Osteocyte (in vitro differentiated cells): ENCODE measurements at regions not wholly inside any gene's neighbourhood (a gene's known extent, or its start where the extent isn't known, plus 50 kb on each side); places are given as distances from the start of the nearest gene placed in this dataset.

ENCODE experiments used
- DNase-seq: peaks from one replicate; pipeline ENCODE4 v3.0.0; 2021; ENCODE audit warnings: mixed read lengths; ENCODE audit not compliant: unreplicated experiment; ENCODE audit errors: extremely low spot score
- H3K27ac Mint-ChIP-seq: one replicate; pipeline ENCODE4 v1.8.0; 2021; ENCODE audit warnings: mild to moderate bottlenecking, mixed read lengths; ENCODE audit not compliant: unreplicated experiment
- H3K27me3 Mint-ChIP-seq: one replicate; pipeline ENCODE4 v1.8.0; 2021; ENCODE audit warnings: mixed read lengths; ENCODE audit not compliant: unreplicated experiment
- H3K36me3 Mint-ChIP-seq: one replicate; pipeline ENCODE4 v1.8.0; 2021; ENCODE audit warnings: mixed read lengths; ENCODE audit not compliant: unreplicated experiment
- H3K4me1 Mint-ChIP-seq: one replicate; pipeline ENCODE4 v1.8.0; 2021; ENCODE audit warnings: mixed read lengths; ENCODE audit not compliant: unreplicated experiment
- H3K4me3 Mint-ChIP-seq: one replicate; pipeline ENCODE4 v1.8.0; 2021; ENCODE audit warnings: mild to moderate bottlenecking, moderate library complexity, mixed read lengths; ENCODE audit not compliant: unreplicated experiment
- H3K9me3 Mint-ChIP-seq: one replicate; pipeline ENCODE4 v1.8.0; 2021; ENCODE audit warnings: mixed read lengths; ENCODE audit not compliant: unreplicated experiment
- TF ChIP-seq, protein P1 (sequence below): fragments of 200-600 bp; sonication (generic); IDR thresholded peaks from 2 replicates; pipeline ENCODE4 v1.5.0; 2021; ENCODE audit warnings: antibody characterized with exemption, mild to moderate bottlenecking, moderate library complexity

GRCh38 chr9:79781263-79781662 is 209.5 kb downstream of the TLE4 start:
- TF ChIP-seq, protein P1, sequence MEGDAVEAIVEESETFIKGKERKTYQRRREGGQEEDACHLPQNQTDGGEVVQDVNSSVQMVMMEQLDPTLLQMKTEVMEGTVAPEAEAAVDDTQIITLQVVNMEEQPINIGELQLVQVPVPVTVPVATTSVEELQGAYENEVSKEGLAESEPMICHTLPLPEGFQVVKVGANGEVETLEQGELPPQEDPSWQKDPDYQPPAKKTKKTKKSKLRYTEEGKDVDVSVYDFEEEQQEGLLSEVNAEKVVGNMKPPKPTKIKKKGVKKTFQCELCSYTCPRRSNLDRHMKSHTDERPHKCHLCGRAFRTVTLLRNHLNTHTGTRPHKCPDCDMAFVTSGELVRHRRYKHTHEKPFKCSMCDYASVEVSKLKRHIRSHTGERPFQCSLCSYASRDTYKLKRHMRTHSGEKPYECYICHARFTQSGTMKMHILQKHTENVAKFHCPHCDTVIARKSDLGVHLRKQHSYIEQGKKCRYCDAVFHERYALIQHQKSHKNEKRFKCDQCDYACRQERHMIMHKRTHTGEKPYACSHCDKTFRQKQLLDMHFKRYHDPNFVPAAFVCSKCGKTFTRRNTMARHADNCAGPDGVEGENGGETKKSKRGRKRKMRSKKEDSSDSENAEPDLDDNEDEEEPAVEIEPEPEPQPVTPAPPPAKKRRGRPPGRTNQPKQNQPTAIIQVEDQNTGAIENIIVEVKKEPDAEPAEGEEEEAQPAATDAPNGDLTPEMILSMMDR: no peak
- peaks cover 5% of the 10 kb centered on the region for H3K4me1 Mint-ChIP-seq

GRCh38 chr9:79780559-79780958 is 208.8 kb downstream of the TLE4 start:
- Mint-ChIP-seq H3K4me3 (no peak overlapping the region), H3K9me3 (no peaks in the 10 kb centered on the region), H3K27ac (no peak overlapping the region), H3K36me3 (no peaks in the 10 kb centered on the region), H3K4me1 (peaks cover 7% of the 10 kb centered on the region), H3K27me3 (peaks cover 2% of the 10 kb centered on the region)
- no peak for DNase-seq
- TF ChIP-seq, protein P1: no peak

More at GRCh38 chr9:79781263-79781662, 209.5 kb downstream of the TLE4 start:
- Mint-ChIP-seq H3K27ac (no peak overlapping the region), H3K27me3 (peaks cover 2% of the 10 kb centered on the region), H3K4me3 (no peak overlapping the region), H3K9me3 (no peaks in the 10 kb centered on the region), H3K36me3 (no peaks in the 10 kb centered on the region)
- DNase-seq: no peak

- Mint-ChIP-seq H3K27ac (no peak overlapping the region), H3K27me3 (peaks cover 2% of the 10 kb centered on the region), H3K9me3 (no peaks in the 10 kb centered on the region), H3K36me3 (no peaks in the 10 kb centered on the region), H3K4me3 (no peak overlapping the region), H3K4me1 (peaks cover 7% of the 10 kb centered on the region)
- TF ChIP-seq, protein P1: no peak
- no peak for DNase-seq
Observed at GRCh38 chr9:79779901-79780300, 208.1 kb downstream of the TLE4 start.

DNA sequence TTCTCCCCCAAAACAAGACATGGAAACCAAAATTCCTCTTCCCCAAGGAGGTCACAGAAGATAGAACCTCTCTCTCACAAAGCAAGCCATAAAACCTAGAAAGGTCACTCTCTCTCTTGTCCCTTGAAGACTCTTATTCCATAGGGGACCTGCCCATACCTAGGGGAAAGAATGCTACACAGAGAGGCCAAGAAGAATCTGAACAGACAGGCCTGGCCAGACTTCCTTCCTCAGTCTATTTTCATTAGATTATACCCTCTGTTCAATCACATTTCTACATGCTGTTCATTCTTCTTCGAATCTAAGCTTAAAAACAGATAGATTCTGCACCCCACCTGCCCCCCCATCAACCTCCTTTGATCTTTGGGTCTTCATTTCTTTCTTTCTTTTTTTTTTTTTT is 206.8 kb downstream of the TLE4 start:
- H3K4me3 Mint-ChIP-seq: no peak overlapping the region
- H3K27me3 Mint-ChIP-seq: no peaks in the 10 kb centered on the region

DNA sequence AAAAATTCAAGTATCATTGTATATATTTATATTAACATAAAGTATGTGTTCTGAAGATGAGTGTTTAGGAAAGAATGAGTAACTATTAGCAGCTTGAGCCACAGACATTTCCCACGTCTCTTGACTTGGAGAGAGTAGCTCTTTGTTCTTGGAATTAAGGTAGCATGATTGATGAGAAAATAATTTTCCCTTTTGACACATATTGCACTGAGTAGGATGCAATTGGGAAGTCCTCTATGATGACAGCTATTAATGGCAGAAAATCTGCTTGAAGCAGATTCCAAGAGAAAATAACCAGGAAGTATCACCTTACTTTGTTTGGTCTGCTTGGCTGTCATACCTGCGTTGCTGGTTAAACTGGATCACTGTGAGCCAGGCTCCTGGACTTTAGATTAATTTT is 204.8 kb downstream of the TLE4 start:
- TF ChIP-seq, protein P1: no peak
- DNase-seq: no peak
- no peaks in the 10 kb centered on the region for H3K36me3 Mint-ChIP-seq
- peaks cover 6% of the 10 kb centered on the region for H3K27me3 Mint-ChIP-seq
- H3K27ac Mint-ChIP-seq: no peak overlapping the region
- H3K4me1 Mint-ChIP-seq: peaks cover 7% of the 10 kb centered on the region
- no peaks in the 10 kb centered on the region for H3K9me3 Mint-ChIP-seq
- no peak overlapping the region for H3K4me3 Mint-ChIP-seq

More for the DNA sequence above, 206.8 kb downstream of the TLE4 start:
- Mint-ChIP-seq H3K4me1 (peaks cover 7% of the 10 kb centered on the region), H3K36me3 (no peaks in the 10 kb centered on the region), H3K27ac (no peak overlapping the region), H3K9me3 (no peaks in the 10 kb centered on the region)
- TF ChIP-seq, protein P1: no peak
- no peak for DNase-seq
